Renal pelvis (tissue), 1 donor: ENCODE measurements at regions not wholly inside any gene's neighbourhood (a gene's known extent, or its start where the extent isn't known, plus 50 kb on each side); places are given as distances from the start of the nearest gene placed in this dataset.
"Not testable (repeated sequence)": the region's sequence is repeated elsewhere in the genome, so short reads cannot be mapped to it uniquely, and the experiment has no call there.

ENCODE experiments used
- DNase-seq: peaks from one replicate; pipeline ENCODE4 v3.0.0-alpha.2; 2013

DNA sequence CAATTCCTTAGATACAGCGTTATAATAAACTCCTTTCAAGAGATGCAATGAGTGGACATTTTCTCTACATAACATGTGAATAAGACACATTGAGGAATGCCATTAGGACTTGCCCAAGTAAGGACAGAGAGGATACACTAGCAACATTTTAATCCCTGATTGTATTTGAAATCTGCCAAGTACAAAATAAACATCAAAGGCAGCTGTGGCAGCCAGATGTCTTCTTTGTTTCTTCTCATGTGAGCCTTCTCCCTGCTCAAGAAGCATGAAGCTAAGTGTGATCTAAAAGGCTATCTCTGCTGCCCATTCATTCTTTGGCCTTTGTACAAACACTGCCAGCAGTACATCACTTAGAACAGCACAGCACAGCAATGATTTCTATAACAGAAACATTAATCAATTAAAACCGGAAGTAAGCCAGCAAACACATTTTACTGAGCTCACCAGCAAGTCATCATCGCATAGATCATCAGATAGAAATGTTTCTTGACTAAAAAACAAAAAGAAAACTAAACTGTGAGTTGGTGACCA, 364.0 kb downstream of the CNTN6 start:
- no peak for DNase-seq

DNA sequence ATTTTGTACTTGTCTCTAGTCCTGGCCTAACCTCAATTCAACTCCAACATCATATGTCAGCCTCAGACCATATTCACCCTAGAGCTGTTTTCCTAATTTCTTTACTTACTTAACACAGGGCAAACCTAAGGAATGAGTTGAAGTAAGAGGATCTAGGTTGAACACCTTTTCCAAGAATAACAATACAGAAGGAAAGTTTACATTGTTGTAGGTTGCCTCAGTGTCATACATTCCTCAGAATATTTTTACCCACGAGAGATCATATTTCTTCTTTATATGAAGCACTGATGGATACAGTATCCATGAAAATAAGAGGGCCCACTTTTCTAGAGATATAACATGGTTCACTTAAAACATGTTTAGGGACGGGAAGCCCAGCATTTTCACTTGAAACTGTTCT, 369.5 kb downstream of the CNTN6 start:
- no peak for DNase-seq

DNA sequence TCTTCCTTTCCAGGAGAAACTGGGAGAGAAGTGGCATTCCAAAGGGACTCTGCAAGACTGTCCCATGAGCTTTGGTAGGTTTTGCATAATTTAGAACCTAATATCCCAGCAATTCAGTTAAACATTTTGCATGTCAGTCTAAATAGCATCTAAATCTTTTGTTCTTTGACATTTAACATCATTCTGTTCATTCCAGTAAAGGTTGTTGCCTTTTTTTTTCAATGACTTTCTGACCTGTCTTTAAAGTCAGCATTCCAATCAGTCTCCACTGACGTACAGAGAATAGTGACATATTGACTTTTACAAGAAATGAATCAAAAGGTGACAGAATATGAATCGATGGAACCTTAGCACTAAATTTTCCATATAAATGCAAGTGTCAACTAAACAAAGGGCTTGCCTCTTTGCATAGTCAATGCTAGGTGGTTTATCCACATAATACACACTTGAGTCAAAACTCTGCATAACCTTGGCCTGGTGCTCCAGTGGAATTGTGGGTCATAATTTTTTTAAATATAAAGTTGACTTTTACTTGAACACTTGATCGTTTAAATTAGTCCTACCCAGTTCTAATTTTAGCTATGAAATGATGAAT, 370.1 kb downstream of the CNTN6 start:
- no peak for DNase-seq

DNA sequence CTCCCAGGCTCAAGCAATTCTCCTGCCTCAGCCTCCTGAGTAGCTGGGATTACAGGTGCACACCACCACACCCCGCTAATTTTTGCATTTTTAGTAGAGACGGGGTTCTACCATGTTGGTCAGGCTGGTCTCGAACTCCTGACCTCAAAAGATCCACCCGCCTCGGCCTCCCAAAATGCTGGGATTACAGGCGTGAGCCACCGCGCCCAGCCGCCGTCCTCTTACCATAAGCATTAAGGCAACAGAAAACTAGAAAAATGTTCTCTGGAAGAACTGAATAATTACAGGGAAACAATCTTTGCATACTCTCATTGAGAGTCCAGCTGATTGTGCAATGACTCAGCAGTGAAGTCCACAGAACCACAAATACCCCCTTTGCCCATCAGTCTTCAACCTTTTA, 372.3 kb downstream of the CNTN6 start:
- not testable (repeated sequence) for DNase-seq

GRCh38 chr3:1468145-1468544, 375.3 kb downstream of the CNTN6 start:
- no peak for DNase-seq

DNA sequence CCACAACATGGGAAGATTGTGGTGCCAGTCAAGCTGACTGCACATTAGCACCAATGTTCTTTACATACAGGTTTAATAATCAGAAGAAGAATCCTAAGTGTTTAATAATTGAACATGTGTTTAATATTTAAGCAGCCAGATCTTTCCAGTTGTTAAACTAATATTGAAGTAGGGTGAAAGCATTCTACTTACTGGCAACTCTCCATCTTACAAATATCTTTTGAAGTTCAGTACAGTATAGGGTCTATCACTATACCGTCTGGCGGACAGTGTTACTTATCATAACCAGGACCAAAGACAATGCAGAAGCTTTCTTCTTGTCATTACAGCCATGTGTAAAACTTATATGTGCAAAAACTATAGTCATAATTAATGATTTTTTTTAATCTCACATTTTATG, 376.4 kb downstream of the CNTN6 start:
- no peak for DNase-seq

- no peak for DNase-seq
These were observed 376.9 kb downstream of the CNTN6 start for GRCh38 chr3:1469687-1470086.

DNA sequence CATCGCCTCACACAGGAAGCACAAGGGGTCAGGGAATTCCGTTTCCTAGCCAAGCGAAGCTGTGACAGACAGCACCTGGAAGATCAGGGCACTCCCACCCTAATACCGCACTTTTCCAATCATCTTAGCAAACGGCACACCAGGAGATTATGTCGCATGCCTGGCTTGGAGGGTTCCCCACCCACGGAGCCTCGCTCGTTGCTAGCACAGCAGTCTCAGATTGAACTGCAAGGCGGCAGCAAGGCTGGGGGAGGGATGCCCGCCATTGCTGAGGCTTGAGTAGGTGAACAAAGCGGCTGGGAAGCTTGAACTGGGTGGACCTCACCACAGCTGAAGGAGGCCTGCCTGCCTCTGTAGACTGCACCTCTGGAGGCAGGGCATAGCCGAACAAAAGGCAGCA, 384.8 kb downstream of the CNTN6 start:
- no peak for DNase-seq

GRCh38 chr3:1495466-1495865, 402.6 kb downstream of the CNTN6 start:
- no peak for DNase-seq

GRCh38 chr3:1499694-1500093, 406.9 kb downstream of the CNTN6 start:
- no peak for DNase-seq

DNA sequence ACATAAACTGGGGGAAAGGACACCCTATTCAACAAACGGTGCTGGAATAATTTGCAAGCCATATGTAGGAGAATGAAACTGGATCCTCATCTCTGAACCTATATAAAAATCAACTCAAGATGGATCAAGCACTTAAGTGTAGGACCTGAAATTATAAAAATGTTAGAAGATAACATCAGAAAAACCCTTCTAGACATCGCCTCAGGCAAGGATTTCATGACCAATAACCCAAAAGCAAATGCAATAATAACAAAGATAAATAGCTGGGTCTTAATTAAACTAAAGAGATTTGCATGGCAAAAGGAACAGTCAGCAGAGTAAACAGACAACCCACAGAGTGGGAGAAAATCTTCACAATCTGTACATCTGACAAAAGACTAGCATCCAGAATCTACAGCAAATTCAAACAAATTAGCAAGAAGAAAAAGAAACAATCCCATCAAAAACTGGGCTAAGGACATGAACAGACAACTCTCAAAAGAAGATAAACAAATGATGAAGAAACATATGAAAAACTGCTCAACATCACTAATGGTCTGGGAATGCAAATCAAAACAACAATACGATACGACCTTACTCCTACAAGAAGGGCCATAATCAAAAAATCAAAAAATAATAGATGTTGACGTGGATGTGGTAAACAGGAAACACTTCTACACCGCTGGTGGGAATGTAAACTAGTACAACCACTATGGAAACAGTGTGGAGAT, 408.7 kb downstream of the CNTN6 start:
- no peak for DNase-seq

DNA sequence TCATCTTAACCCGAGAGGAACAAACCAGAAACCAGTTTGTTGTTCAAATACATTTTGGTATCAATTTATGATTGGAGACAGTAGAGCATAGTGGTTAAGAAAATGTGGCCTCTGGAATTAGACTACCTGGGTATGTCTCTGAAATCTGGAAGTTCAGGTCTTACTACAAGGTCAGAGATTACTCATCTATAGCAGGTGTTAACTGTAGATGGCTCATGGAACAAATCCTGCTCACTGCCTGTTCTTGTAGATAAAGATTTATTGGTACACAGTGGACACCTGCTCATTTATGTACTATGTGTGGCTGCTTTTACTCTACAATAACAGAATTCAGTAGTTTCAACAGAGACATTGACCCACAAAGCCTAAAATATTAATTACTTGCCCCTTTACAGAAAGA, 413.3 kb downstream of the CNTN6 start:
- DNase-seq = no peak

- DNase-seq = no peak
These were observed 420.8 kb downstream of the CNTN6 start for GRCh38 chr3:1513662-1514061.

DNA sequence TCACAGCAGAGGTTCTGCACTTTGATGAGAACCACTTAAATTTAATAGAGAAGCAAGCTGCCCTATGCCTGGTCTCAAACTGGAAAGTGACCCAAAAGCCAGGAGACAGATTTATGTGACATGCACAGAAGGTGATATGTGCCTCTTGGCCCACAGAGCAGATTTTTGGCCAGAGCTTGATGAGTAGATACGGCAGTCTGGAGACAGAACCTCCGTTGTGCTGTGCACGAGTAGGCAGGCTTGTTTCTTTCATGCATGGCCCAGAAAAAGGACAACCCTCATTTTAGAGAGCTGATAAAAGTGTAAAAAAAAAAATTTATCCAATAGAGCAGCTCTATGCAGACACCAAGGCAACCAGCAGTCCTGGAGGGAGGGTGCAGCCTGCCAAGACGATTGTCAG, 423.1 kb downstream of the CNTN6 start:
- no peak for DNase-seq

GRCh38 chr3:1527786-1528185, 435.0 kb downstream of the CNTN6 start:
- no peak for DNase-seq

GRCh38 chr3:1528621-1529020, 435.8 kb downstream of the CNTN6 start:
- no peak for DNase-seq

GRCh38 chr3:1529676-1530075, 436.9 kb downstream of the CNTN6 start:
- no peak for DNase-seq

DNA sequence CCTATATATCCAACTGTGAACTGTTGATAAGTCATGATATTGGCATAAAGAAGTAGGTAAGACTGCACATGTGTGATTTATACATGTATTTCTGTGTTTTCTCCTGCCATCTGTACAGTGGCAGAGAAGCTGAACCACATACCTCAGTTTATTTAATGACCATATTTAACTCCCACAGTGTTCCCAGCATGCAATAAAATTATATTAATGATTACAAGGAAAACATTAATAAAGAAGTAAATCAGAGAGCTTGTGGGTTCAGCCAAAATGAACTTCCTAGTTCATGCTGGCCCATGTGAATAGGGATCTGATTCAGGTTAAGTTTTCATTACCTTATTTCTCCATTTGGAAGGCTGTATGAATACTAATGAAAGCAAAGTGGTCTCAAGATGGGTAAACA, 439.2 kb downstream of the CNTN6 start:
- peak; percentile 10 for DNase-seq

GRCh38 chr3:1532935-1533606, 440.2 kb downstream of the CNTN6 start:
- no peak for DNase-seq

- no peak for DNase-seq
These were observed 440.9 kb downstream of the CNTN6 start for GRCh38 chr3:1533763-1534162.

DNA sequence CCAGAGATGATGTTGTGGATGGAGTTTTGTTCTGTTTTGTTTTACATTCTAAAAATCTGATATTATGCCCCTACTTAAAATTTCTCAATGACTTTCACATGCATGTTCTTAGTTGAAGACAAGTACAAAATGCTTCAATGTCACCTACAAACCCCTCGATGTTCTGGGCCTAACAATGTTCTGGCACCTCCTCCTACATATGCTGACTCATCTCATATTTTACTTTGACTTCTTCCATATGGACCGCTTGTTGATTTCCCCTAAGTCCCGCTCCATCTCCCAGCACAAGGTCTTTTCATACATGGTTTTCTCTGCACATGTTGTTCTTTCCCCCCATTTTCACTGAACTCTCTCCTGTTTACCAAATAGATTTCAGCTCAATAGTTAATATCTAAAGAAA, 441.4 kb downstream of the CNTN6 start:
- no peak for DNase-seq

- DNase-seq = no peak
These were observed 442.5 kb downstream of the CNTN6 start for GRCh38 chr3:1535361-1535760.

GRCh38 chr3:1540686-1541085, 447.9 kb downstream of the CNTN6 start:
- DNase-seq = no peak
